Frontal cortex (tissue), 3 donors: ENCODE measurements at regions not wholly inside any gene's neighbourhood (a gene's known extent, or its start where the extent isn't known, plus 50 kb on each side); places are given as distances from the start of the nearest gene placed in this dataset.

Experiments
- DNase-seq, 2 donors: peaks; one replicate each; pipeline ENCODE4 v3.0.0; 2012; ENCODE audit warnings: low spot score in 2 of 2
- FAIRE-seq: peaks from 2 replicates; lab custom pipeline; 2012; peaks lifted over from hg19 to GRCh38; lab: Jason Lieb, UNC
- donor health status: control.
- donor health status: control.
- donor health status: control.

- no peak for FAIRE-seq
- no peak for DNase-seq
Measured at GRCh38 chr15:35320158-35320780, 225.7 kb downstream of the DPH6 start.

DNA sequence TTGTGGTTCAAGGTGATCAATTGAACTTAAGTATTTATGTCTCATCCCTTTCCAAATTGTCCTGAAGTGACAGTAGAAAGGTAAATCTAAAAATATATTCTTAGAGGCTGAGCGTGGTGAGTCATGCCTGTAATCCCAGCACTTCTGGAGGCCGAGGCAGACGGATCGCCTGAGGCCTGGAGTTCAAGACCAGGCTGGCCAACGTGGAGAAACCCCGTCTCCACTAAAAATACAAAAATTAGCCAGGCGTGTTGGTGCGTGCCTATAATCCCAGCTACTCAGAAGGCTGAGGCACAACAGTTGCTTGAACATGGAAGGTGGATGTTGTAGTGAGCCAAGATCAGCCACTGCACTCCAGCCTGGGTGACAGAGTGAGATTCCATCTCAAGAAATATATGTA is 226.6 kb downstream of the DPH6 start:
- no peak for DNase-seq
- no peak for FAIRE-seq

DNA sequence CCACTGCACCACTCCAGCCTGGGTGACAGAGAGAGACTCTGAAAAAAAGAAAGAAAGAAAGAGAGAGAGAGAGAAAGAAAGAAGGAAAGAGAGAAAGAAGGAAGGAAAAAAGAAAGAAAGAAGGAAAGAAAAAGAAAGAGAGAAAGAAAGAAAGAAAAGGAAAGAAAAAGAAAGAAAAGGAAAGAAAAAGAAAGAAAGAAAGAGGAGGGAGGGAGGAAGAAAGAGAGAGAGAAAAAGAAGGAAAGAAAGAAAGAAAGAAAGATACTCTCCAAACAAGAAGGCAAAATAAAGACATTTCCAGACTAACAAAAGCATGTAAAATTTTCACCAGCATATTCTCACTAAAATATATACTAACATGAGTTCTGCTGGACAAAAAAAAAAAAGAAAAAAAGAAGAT is 228.7 kb downstream of the DPH6 start:
- FAIRE-seq (no peak), DNase-seq (no peak)

- no peak for FAIRE-seq
- DNase-seq: no peak
Measured at GRCh38 chr15:35312344-35312743, 227.2 kb upstream of the NANOGP8 start.

GRCh38 chr15:35311615-35312014 is 226.5 kb upstream of the NANOGP8 start:
- DNase-seq (no peak), FAIRE-seq (no peak)

DNA sequence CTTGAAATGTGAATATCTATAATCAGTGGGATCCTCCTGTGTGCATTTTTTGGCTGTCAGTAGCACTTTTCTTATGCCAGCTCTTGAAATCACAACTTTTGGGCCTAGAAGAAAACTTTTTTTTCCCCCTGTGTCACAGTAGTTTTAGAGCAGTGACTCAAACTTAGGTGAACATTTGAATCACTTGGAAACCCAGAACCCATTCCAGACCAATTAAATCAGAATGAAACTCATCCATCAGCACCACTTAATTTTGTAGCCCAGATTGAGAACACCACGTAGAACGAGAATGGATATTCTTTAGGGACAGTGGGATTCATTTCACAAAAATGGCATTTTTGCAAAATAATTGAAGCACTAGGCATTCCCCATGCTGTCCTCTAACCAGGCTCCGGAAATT is 224.8 kb upstream of the NANOGP8 start:
- DNase-seq: no peak
- no peak for FAIRE-seq

DNA sequence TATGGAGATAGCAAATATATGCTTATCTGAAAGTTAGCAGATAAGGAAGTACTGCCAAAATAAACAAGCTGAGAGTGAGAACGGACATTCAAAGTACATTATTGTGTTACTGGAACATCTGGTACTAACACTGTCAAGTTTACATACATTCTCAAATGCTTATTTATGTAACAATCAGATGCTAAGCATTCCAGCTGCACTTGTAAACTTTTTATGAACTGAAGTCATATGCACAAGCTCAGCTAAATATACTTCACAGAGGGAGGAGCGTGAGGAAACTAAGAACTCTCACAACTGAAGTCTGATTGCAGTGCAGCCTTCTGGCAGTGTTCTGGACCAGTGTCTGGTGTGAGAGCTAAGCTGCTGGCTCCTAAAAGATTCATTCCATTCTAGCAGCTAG is 223.7 kb upstream of the NANOGP8 start:
- no peak for FAIRE-seq
- DNase-seq: no peak

DNA sequence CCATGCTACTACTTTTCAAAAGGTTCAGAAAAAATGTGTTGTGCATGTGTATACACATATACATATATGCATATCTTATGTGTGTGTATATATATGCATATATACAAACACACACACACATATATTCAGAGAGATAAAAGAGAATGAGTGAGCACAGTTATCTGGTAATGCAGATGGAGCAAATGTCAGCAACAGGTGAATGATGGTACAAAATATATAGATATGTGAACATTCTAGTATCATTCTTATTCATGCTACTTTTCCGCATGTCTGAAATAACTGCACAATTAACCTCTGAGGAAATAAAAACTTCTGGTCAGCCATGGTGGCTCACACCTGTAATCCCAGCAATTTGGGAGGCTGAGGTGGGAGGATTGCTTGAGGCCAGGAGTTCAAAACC is 222.6 kb upstream of the NANOGP8 start:
- no peak for FAIRE-seq

DNA sequence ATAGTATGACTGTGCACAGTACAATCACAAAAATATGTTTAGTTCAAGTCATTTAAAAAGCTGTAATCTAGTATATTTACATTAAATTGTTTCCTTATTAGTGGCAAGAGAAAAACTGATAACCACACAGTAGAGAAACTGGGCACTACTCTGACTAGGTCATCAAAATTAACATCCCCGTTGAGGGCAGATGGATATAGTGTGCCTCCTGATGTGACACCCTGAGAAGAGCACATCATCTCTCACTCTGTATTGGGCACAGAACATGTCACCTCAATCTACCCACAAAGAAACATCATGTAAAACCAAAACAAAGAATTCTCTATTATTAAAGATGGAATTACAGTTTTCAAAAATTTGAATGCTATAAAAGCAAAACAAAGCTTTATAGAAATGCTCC is 221.9 kb upstream of the NANOGP8 start:
- FAIRE-seq (no peak), DNase-seq (no peak)

More for the DNA sequence above, 222.6 kb upstream of the NANOGP8 start:
- no peak for DNase-seq

- FAIRE-seq (no peak), DNase-seq (no peak)
Measured at GRCh38 chr15:35306361-35306981, 221.4 kb upstream of the NANOGP8 start.

- FAIRE-seq (no peak), DNase-seq (no peak)
Measured at GRCh38 chr15:35305946-35306345, 220.9 kb upstream of the NANOGP8 start.

DNA sequence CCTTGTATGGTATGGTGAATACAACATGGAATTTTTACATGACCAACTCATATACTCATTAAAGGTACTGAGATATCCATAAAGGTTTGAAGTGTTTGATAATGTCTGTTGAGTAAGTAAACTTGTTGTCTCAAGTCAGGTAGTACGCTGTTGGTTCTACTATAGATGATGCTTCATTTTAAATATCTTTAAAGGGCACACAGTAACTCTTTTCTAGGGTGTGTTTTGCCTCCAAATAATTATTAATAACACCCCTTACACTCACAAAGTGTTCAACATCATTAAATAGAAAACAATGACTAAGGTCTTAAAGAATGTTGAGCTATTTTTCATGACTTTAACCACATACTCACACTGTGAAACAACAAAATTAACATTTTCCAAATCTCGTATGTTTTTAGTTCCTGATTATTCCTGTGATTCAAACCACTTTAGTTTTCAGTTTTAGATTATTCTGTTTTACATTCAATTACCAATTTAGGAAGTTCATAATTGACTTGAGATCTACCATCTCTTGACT is 220.0 kb upstream of the NANOGP8 start:
- DNase-seq (no peak), FAIRE-seq (no peak)

GRCh38 chr15:35304389-35304788 is 219.3 kb upstream of the NANOGP8 start:
- FAIRE-seq (no peak), DNase-seq (no peak)

GRCh38 chr15:35302334-35302733 is 217.2 kb upstream of the NANOGP8 start:
- FAIRE-seq (no peak), DNase-seq (no peak)

GRCh38 chr15:35301088-35301487 is 216.0 kb upstream of the NANOGP8 start:
- DNase-seq: no peak
- no peak for FAIRE-seq

- FAIRE-seq (no peak), DNase-seq (no peak)
Measured at GRCh38 chr15:35299059-35299735, 214.1 kb upstream of the NANOGP8 start.

- no peak for FAIRE-seq
- DNase-seq: no peak
Measured at GRCh38 chr15:35298509-35298908, 213.4 kb upstream of the NANOGP8 start.

- no peak for FAIRE-seq
- DNase-seq: no peak
Measured at GRCh38 chr15:35293353-35294130, 208.4 kb upstream of the NANOGP8 start.

- DNase-seq: no peak
- no peak for FAIRE-seq
Measured at GRCh38 chr15:35290301-35290721, 205.2 kb upstream of the NANOGP8 start.

DNA sequence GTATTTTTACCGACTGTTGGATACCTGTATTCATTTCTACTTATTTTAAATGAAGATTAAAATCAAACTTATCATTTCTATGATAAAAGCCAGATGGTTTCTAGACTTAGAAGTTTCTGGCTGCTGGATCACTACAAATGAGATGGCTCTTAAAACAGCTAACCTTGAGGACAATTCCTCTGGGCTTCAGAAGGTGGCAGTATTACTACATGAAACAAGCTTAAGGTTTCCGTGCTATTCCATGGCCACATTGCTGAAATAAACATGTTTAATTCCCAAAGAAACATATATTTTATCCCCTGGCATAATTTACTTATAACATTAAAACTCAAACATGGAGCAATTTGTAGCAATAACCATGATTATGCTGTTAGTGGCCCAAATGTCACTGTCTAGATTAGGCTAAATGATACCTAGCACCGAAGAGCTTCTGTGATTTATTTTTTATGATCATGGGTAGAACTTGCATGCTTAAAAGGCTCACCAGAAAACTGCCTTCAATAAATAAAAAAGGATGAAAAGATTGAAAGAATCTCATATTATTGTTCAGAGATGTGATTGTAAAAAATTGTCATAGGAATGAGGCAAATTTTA is 204.0 kb upstream of the NANOGP8 start:
- DNase-seq (peak in 1 of 2 donors; percentile 28), FAIRE-seq (peak; percentile 6)
